COLO829 (cell line): ENCODE measurements at regions not wholly inside any gene's neighbourhood (a gene's known extent, or its start where the extent isn't known, plus 50 kb on each side); places are given as distances from the start of the nearest gene placed in this dataset.
"Not testable (repeated sequence)": the region's sequence is repeated elsewhere in the genome, so short reads cannot be mapped to it uniquely, and the experiment has no call there.

Source experiments
- DNase-seq: peaks from one replicate; pipeline ENCODE4 v3.0.0; 2012; ENCODE audit warnings: low spot score

- no peak for DNase-seq
These were observed 297.3 kb upstream of the PRKCQ start for GRCh38 chr10:6877336-6877721.

GRCh38 chr10:6875269-6875865 lies 295.3 kb upstream of the PRKCQ start:
- no peak for DNase-seq

- DNase-seq, result no peak
These were observed 291.1 kb upstream of the PRKCQ start for GRCh38 chr10:6871128-6871527.

- DNase-seq, result no peak
These were observed 288.1 kb upstream of the PRKCQ start for GRCh38 chr10:6868036-6868725.

GRCh38 chr10:6866757-6867156 lies 286.7 kb upstream of the PRKCQ start:
- no peak for DNase-seq

- DNase-seq, result no peak
These were observed 284.1 kb upstream of the PRKCQ start for GRCh38 chr10:6864142-6864541.

- DNase-seq, result no peak
These were observed 283.3 kb upstream of the PRKCQ start for GRCh38 chr10:6863381-6863780.

- no peak for DNase-seq
These were observed 270.4 kb upstream of the PRKCQ start for GRCh38 chr10:6850452-6850851.

- DNase-seq, result no peak
These were observed 267.5 kb upstream of the PRKCQ start for GRCh38 chr10:6847561-6847960.

- DNase-seq, result no peak
These were observed 264.0 kb upstream of the PRKCQ start for GRCh38 chr10:6843894-6844650.

- no peak for DNase-seq
These were observed 263.4 kb upstream of the PRKCQ start for GRCh38 chr10:6843481-6843881.

GRCh38 chr10:6842722-6843121 lies 262.6 kb upstream of the PRKCQ start:
- DNase-seq, result no peak

GRCh38 chr10:6841761-6842160 lies 261.7 kb upstream of the PRKCQ start:
- DNase-seq, result no peak

- no peak for DNase-seq
These were observed 260.7 kb upstream of the PRKCQ start for GRCh38 chr10:6840766-6841165.

GRCh38 chr10:6840201-6840691 lies 260.2 kb upstream of the PRKCQ start:
- DNase-seq, result no peak

- DNase-seq, result no peak
These were observed 258.0 kb upstream of the PRKCQ start for GRCh38 chr10:6838118-6838517.

GRCh38 chr10:6833458-6834011 lies 253.5 kb upstream of the PRKCQ start:
- DNase-seq, result no peak

GRCh38 chr10:6830981-6831380 lies 250.9 kb upstream of the PRKCQ start:
- not testable (repeated sequence) for DNase-seq

GRCh38 chr10:6824793-6825192 lies 244.7 kb upstream of the PRKCQ start:
- DNase-seq, result not testable (repeated sequence)

- DNase-seq, result no peak
These were observed 243.7 kb upstream of the PRKCQ start for GRCh38 chr10:6823770-6824169.

GRCh38 chr10:6819301-6819700 lies 239.2 kb upstream of the PRKCQ start:
- no peak for DNase-seq

GRCh38 chr10:6817770-6818169 lies 237.7 kb upstream of the PRKCQ start:
- no peak for DNase-seq

- DNase-seq, result no peak
These were observed 235.3 kb upstream of the PRKCQ start for GRCh38 chr10:6815346-6815745.
